ENCODE measurements at regions not wholly inside any gene's neighbourhood (a gene's known extent, or its start where the extent isn't known, plus 50 kb on each side); places are given as distances from the start of the nearest gene placed in this dataset.

DNA sequence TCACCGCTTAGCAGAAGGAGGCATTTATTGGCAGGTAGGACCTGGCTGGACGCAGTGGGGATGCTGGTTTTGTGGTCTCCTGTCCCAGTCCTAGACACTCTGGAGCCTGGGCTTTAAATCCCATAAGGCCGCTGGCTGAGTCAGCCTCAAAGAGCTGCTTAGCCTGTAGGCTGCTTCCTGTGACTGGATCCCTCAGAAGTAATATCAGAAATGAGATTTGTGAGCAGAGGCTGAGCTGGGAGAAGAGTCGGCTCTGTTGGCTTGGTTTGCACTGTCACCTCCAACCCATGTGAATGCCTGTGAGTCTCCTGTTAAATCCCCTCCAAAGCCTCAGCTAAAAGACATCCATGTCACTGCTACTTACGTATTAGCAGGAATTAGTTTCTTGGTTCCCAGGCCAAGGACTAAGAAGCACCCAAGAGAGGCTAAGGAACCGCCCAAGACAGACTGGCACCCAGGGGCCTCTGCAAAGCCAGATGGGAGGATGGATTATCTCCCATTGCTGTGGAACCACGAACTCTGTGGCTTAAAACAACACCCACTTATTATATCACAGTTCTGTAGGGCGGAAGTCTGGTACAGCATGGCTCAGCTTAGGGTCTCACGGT is 289.4 kb downstream of the CDC5L start:
- TF ChIP-seq HOXD13 (CRISPR knock-in tag; IDR thresholded peaks at IDR 0.05; ENCODE audit: borderline replicate concordance) (no peak), ZNF114 (tag by site-specific recombination; IDR thresholded peaks at IDR 0.05) (no peak), ZNF214 (tag by site-specific recombination; IDR thresholded peaks at IDR 0.05; ENCODE audit: borderline replicate concordance) (no peak), CTCF (tag by site-specific recombination; IDR thresholded peaks at IDR 0.05) (no peak), MEIS1 (CRISPR knock-in tag; IDR thresholded peaks at IDR 0.05; ENCODE audit: borderline replicate concordance) (no peak)
